ENCODE measurements at regions not wholly inside any gene's neighbourhood (a gene's known extent, or its start where the extent isn't known, plus 50 kb on each side); places are given as distances from the start of the nearest gene placed in this dataset.

GRCh38 chr9:85416715-85417114 lies 325.0 kb downstream of the AGTPBP1 start:
- TF ChIP-seq, protein P1, sequence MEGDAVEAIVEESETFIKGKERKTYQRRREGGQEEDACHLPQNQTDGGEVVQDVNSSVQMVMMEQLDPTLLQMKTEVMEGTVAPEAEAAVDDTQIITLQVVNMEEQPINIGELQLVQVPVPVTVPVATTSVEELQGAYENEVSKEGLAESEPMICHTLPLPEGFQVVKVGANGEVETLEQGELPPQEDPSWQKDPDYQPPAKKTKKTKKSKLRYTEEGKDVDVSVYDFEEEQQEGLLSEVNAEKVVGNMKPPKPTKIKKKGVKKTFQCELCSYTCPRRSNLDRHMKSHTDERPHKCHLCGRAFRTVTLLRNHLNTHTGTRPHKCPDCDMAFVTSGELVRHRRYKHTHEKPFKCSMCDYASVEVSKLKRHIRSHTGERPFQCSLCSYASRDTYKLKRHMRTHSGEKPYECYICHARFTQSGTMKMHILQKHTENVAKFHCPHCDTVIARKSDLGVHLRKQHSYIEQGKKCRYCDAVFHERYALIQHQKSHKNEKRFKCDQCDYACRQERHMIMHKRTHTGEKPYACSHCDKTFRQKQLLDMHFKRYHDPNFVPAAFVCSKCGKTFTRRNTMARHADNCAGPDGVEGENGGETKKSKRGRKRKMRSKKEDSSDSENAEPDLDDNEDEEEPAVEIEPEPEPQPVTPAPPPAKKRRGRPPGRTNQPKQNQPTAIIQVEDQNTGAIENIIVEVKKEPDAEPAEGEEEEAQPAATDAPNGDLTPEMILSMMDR (conservative IDR thresholded peaks at IDR 0.05; ENCODE audit: low read length): no peak
- TF ChIP-seq EZH2phosphoT487 (IDR thresholded peaks at IDR 0.05; ENCODE audit: borderline replicate concordance, low read depth, low read length): no peak
